ENCODE measurements at regions not wholly inside any gene's neighbourhood (a gene's known extent, or its start where the extent isn't known, plus 50 kb on each side); places are given as distances from the start of the nearest gene placed in this dataset.
"Not testable (repeated sequence)": the region's sequence is repeated elsewhere in the genome, so short reads cannot be mapped to it uniquely, and the experiment has no call there.

GRCh38 chrX:121456315-121456714 lies 408.9 kb downstream of the GLUD2 start:
- DNase-seq = no peak

- no peak for DNase-seq
Measured at GRCh38 chrX:121457096-121457495, 409.7 kb downstream of the GLUD2 start.

- DNase-seq = no peak
Measured at GRCh38 chrX:121479406-121479805, 432.0 kb downstream of the GLUD2 start.

GRCh38 chrX:121496966-121497365 lies 449.6 kb downstream of the GLUD2 start:
- no peak for DNase-seq

- DNase-seq = no peak
Measured at GRCh38 chrX:121504153-121504552, 456.7 kb downstream of the GLUD2 start.

GRCh38 chrX:121546317-121546716 lies 498.9 kb downstream of the GLUD2 start:
- DNase-seq = no peak

GRCh38 chrX:121558886-121559285 lies 511.5 kb downstream of the GLUD2 start:
- DNase-seq = no peak

GRCh38 chrX:121562616-121563015 lies 515.2 kb downstream of the GLUD2 start:
- no peak for DNase-seq

- no peak for DNase-seq
Measured at GRCh38 chrX:121569609-121570008, 522.2 kb downstream of the GLUD2 start.

GRCh38 chrX:121570072-121570841 lies 522.8 kb downstream of the GLUD2 start:
- no peak for DNase-seq

GRCh38 chrX:121571333-121571732 lies 523.9 kb downstream of the GLUD2 start:
- DNase-seq = no peak

GRCh38 chrX:121574384-121574783 lies 527.0 kb downstream of the GLUD2 start:
- not testable (repeated sequence) for DNase-seq

- DNase-seq = peak in 1 of 2 donors; percentile 1
Measured at GRCh38 chrX:121579016-121579760, 531.8 kb downstream of the GLUD2 start.

GRCh38 chrX:121581885-121582284 lies 534.5 kb downstream of the GLUD2 start:
- DNase-seq = no peak

- no peak for DNase-seq
Measured at GRCh38 chrX:121585626-121586025, 538.2 kb downstream of the GLUD2 start.

GRCh38 chrX:121592884-121593283 lies 545.5 kb downstream of the GLUD2 start:
- no peak for DNase-seq

GRCh38 chrX:121598356-121598755 lies 550.9 kb downstream of the GLUD2 start:
- DNase-seq = no peak

GRCh38 chrX:121635141-121635540 lies 587.7 kb downstream of the GLUD2 start:
- DNase-seq = no peak

- no peak for DNase-seq
Measured at GRCh38 chrX:121639781-121640180, 592.4 kb downstream of the GLUD2 start.

- DNase-seq = no peak
Measured at GRCh38 chrX:121641560-121641959, 594.1 kb downstream of the GLUD2 start.

- no peak for DNase-seq
Measured at GRCh38 chrX:121642415-121642814, 595.0 kb downstream of the GLUD2 start.

- DNase-seq = no peak
Measured at GRCh38 chrX:121649417-121649816, 602.0 kb downstream of the GLUD2 start.

GRCh38 chrX:121655276-121655675 lies 607.9 kb downstream of the GLUD2 start:
- DNase-seq = no peak

- DNase-seq = no peak
Measured at GRCh38 chrX:121666171-121666570, 618.8 kb downstream of the GLUD2 start.
